Panc1 (cell line): ENCODE measurements at regions not wholly inside any gene's neighbourhood (a gene's known extent, or its start where the extent isn't known, plus 50 kb on each side); places are given as distances from the start of the nearest gene placed in this dataset.
A peak's percentile ranks its signal among the peaks of the same experiment; 100 is the strongest.
"Not testable (repeated sequence)": the region's sequence is repeated elsewhere in the genome, so short reads cannot be mapped to it uniquely, and the experiment has no call there.

Source experiments
- ATAC-seq: fragments of 200-7000 bp; cut with Tn5 transposase; 2 replicates; pipeline ENCODE4 v1.9.1; 2020; ENCODE audit warnings: mild to moderate bottlenecking, moderate library complexity
- BruUV-seq: library from RNA; stranded (reverse); fragments of 400-500 nt; replicated peaks from 2 replicates; lab custom pipeline; 2021; lab: Mats Ljungman, UMichigan
- CTCF ChIA-PET: fragments of 300-600 bp; sonication (Branson Sonifier 250); formaldehyde crosslinking; loops from one replicate; lab custom pipeline; 2022; ENCODE audit warnings: antibody characterized with exemption; lab: Charles Lee
- POLR2A ChIA-PET: fragments of 300-600 bp; sonication (Branson Sonifier 250); formaldehyde crosslinking; loops from one replicate; lab custom pipeline; 2022; ENCODE audit warnings: antibody characterized with exemption; lab: Charles Lee
- DNase-seq: peaks from one replicate; pipeline ENCODE4 v3.0.0-alpha.2; 2010; ENCODE audit warnings: low read depth, low spot score
- H3K27ac ChIP-seq: 2 replicates; pipeline ENCODE4 v1.5.1; 2011; ENCODE audit warnings: mild to moderate bottlenecking, low read length, inconsistent platforms
- H3K27me3 ChIP-seq: fragments of 200-500 bp; sonication (Bioruptor generic); 2 replicates; pipeline ENCODE4 v1.6.0; 2014; ENCODE audit warnings: low read length, inconsistent platforms; ENCODE audit not compliant: control insufficient read depth, insufficient read depth
- H3K36me3 ChIP-seq: fragments of 200-500 bp; sonication (Bioruptor generic); 2 replicates; pipeline ENCODE4 v1.5.1; 2014; ENCODE audit warnings: inconsistent platforms, mild to moderate bottlenecking, low read length, moderate library complexity; ENCODE audit not compliant: control insufficient read depth, insufficient read depth
- H3K4me1 ChIP-seq: 2 replicates; pipeline ENCODE4 v1.5.1; 2011; ENCODE audit warnings: inconsistent platforms, mild to moderate bottlenecking, low read length, moderate library complexity; ENCODE audit not compliant: control insufficient read depth, insufficient read depth
- H3K4me3 ChIP-seq, 2 experiments: 2 replicates each; pipeline ENCODE4 v1.5.1; 2011 to 2012; ENCODE audit warnings: low read depth in 2 of 2, low read length in 2 of 2, mild to moderate bottlenecking in 2 of 2, inconsistent platforms in 1 of 2, moderate library complexity in 1 of 2
- H3K9me3 ChIP-seq: fragments of 200-500 bp; sonication (Bioruptor generic); 2 replicates; pipeline ENCODE4 v1.5.1; 2014; ENCODE audit warnings: low read depth, mild to moderate bottlenecking, inconsistent platforms, low read length, moderate library complexity; ENCODE audit not compliant: control insufficient read depth, insufficient read depth
- CTCF ChIP-seq: fragments of 450-650 bp; IDR thresholded peaks from 2 replicates; pipeline ENCODE4 v1.5.1; 2017; ENCODE audit warnings: mild to moderate bottlenecking
- POLR2AphosphoS5 ChIP-seq: IDR thresholded peaks from 2 replicates; pipeline ENCODE4 v1.6.1; 2012; ENCODE audit warnings: mild to moderate bottlenecking, low read depth, low read length, moderate library complexity
- REST ChIP-seq, 2 experiments: IDR thresholded peaks; 2 replicates each; pipeline ENCODE4 v1.6.1; 2011 to 2012; ENCODE audit warnings: low read depth in 2 of 2, control low read depth in 1 of 2, low read length in 1 of 2, mild to moderate bottlenecking in 1 of 2, moderate library complexity in 1 of 2; ENCODE audit not compliant: insufficient read depth in 1 of 2
- SIN3A ChIP-seq: IDR thresholded peaks from 2 replicates; pipeline ENCODE4 v1.6.1; 2012; ENCODE audit warnings: low read depth, mild to moderate bottlenecking, low read length, moderate library complexity, borderline replicate concordance; ENCODE audit not compliant: insufficient read depth
- TCF7L2 ChIP-seq: IDR thresholded peaks from 2 replicates; pipeline ENCODE4 v1.6.1; 2011; ENCODE audit warnings: mild to moderate bottlenecking, low read depth, low read length, inconsistent platforms
- in situ Hi-C: cut with HindIII; loops from 2 replicates; pipeline ENCODE4 v1.10.0; 2016; ENCODE audit warnings: low sequenced_read_pairs, low pct_unique_long_range_greater_than_20kb
- intact Hi-C: fragments of 100-400 bp; cut with micrococcal nuclease; formaldehyde crosslinking; loops from one replicate; pipeline ENCODE4 v1.10.0; 2022; ENCODE audit not compliant: unreplicated experiment

- peak; percentile 84 for ATAC-seq
- in situ Hi-C loops, H3K4me3 ChIP-seq, H3K4me1 ChIP-seq, H3K9me3 ChIP-seq, H3K36me3 ChIP-seq, DNase-seq, H3K27ac ChIP-seq, H3K27me3 ChIP-seq, POLR2A ChIA-PET, BruUV-seq: not testable (repeated sequence)
- intact Hi-C loops = loop anchor here (10.0 kb wide), 1 partner anchor 375 kb away; no protein-coding TSS in a partner anchor
- TF ChIP-seq CTCF = peak; percentile 80
- CTCF ChIA-PET = interaction anchor here (1.8 kb wide), 1 partner anchor 251 kb away, joined by 4 read pairs; no protein-coding TSS in a partner anchor
Observed at GRCh38 chr16:5239472-5240277, 142.1 kb upstream of the EEF2KMT start.

- CTCF ChIA-PET = no interaction called here
- Histone ChIP-seq H3K4me1 (no peaks in the 10 kb centered on the region), H3K4me3 (no peak overlapping the region), H3K36me3 (no peaks in the 10 kb centered on the region), H3K27ac (no peak overlapping the region), H3K27me3 (no peaks in the 10 kb centered on the region), H3K9me3 (no peaks in the 10 kb centered on the region)
- no TSS peak for BruUV-seq
- DNase-seq (no peak), ATAC-seq (no peak)
- POLR2A ChIA-PET = no interaction called here
- intact Hi-C loops = loop anchor here (10.0 kb wide), 1 partner anchor 380 kb away; no protein-coding TSS in a partner anchor
- no peak for TF ChIP-seq REST (IDR thresholded peaks at IDR 0.05; ENCODE audit: insufficient read depth in 1 of 2, low read depth in 2 of 2, low read length in 1 of 2)
- no peak for TF ChIP-seq POLR2AphosphoS5
- no peak for TF ChIP-seq SIN3A
- TF ChIP-seq TCF7L2 = no peak
- no peak for TF ChIP-seq CTCF
- in situ Hi-C loops = no loop called here
Observed at GRCh38 chr16:5235119-5235518, 137.5 kb upstream of the EEF2KMT start.
